SK-N-SH (cell line): ENCODE measurements at regions not wholly inside any gene's neighbourhood (a gene's known extent, or its start where the extent isn't known, plus 50 kb on each side); places are given as distances from the start of the nearest gene placed in this dataset.

Experiments
- CTCF ChIA-PET: fragments of 300-600, 350-600 bp; formaldehyde crosslinking; extraction: SDS; loops from one replicate; lab custom pipeline; 2021; lab: Yijun Ruan, JAX
- POLR2A ChIA-PET: fragments of 350-600 bp; sonication (Branson Sonifier 250); formaldehyde crosslinking; extraction: SDS; loops from one replicate; lab custom pipeline; 2020; ENCODE audit warnings: antibody characterized with exemption, inconsistent platforms; lab: Yijun Ruan, JAX
- DNase-seq: peaks from one replicate; pipeline ENCODE4 v3.0.0; 2012
- H2AFZ ChIP-seq: fragments of 200-600 bp; sonication (generic); 2 replicates; pipeline ENCODE4 v1.8.1; 2016; ENCODE audit warnings: antibody characterized with exemption, mild to moderate bottlenecking, low read depth
- H3F3A ChIP-seq: fragments of 200-600 bp; sonication (generic); replicated peaks from 2 replicates; pipeline ENCODE3; 2016; ENCODE audit warnings: antibody characterized with exemption, mild to moderate bottlenecking; ENCODE audit not compliant: insufficient read depth
- H3K27ac ChIP-seq, 2 experiments: fragments of 200-500 bp in 1 of 2; fragments of 200-600 bp in 1 of 2; sonication (Bioruptor generic) in 1 of 2; sonication (generic), shearing (Covaris generic) in 1 of 2; 2 replicates each; pipeline versions ENCODE4 v1.5.1 to v1.6.1; 2014 to 2016; ENCODE audit warnings: low read depth in 2 of 2, inconsistent platforms in 1 of 2, low read length in 1 of 2, mild to moderate bottlenecking in 1 of 2, mixed read lengths in 1 of 2
- H3K27me3 ChIP-seq: fragments of 200-600 bp; sonication (generic), shearing (Covaris generic); 2 replicates; pipeline ENCODE4 v1.6.1; 2016; ENCODE audit warnings: mixed run types; ENCODE audit not compliant: insufficient read depth
- H3K36me3 ChIP-seq, 2 experiments: fragments of 200-500 bp in 1 of 2; fragments of 200-600 bp in 1 of 2; sonication (Bioruptor generic) in 1 of 2; sonication (generic) in 1 of 2; replicated peaks in 1 of 2; 2 replicates each; pipeline versions ENCODE3 to v1.5.1; 2014 to 2016; ENCODE audit warnings: low read length in 1 of 2, mild to moderate bottlenecking in 1 of 2; ENCODE audit not compliant: insufficient read depth in 2 of 2, control insufficient read depth in 1 of 2
- H3K4me1 ChIP-seq, 2 experiments: fragments of 200-500 bp in 1 of 2; fragments of 200-600 bp in 1 of 2; sonication (Bioruptor generic) in 1 of 2; sonication (generic), shearing (Covaris generic) in 1 of 2; 2 replicates each; pipeline versions ENCODE4 v1.5.1 to v1.6.1; 2014 to 2016; ENCODE audit warnings: low read depth in 1 of 2, low read length in 1 of 2, mixed run types in 1 of 2; ENCODE audit not compliant: insufficient read depth in 2 of 2, control insufficient read depth in 1 of 2
- H3K4me2 ChIP-seq: fragments of 200-600 bp; sonication (generic), shearing (Covaris generic); 2 replicates; pipeline ENCODE4 v1.6.1; 2017; ENCODE audit warnings: mixed run types
- H3K4me3 ChIP-seq, 2 experiments: fragments of 200-500 bp in 1 of 2; fragments of 200-600 bp in 1 of 2; sonication (Bioruptor generic) in 1 of 2; sonication (generic), shearing (Covaris generic) in 1 of 2; 2 replicates each; pipeline versions ENCODE4 v1.5.1 to v1.8.1; 2014 to 2016; ENCODE audit warnings: low read depth in 2 of 2, inconsistent platforms in 1 of 2, low read length in 1 of 2, mild to moderate bottlenecking in 1 of 2, mixed read lengths in 1 of 2, moderate library complexity in 1 of 2
- H3K79me2 ChIP-seq: fragments of 200-600 bp; sonication (generic); 2 replicates; pipeline ENCODE4 v1.8.1; 2017; ENCODE audit warnings: mild to moderate bottlenecking; ENCODE audit not compliant: insufficient read depth
- H3K9ac ChIP-seq: fragments of 200-600 bp; sonication (generic); 2 replicates; pipeline ENCODE4 v1.6.1; 2017; ENCODE audit warnings: mixed run types
- H3K9me2 ChIP-seq: fragments of 200-600 bp; sonication (generic); 2 replicates; pipeline ENCODE4 v1.6.1; 2017; ENCODE audit warnings: mixed run types
- H3K9me3 ChIP-seq: fragments of 200-600 bp; sonication (generic); 2 replicates; pipeline ENCODE4 v1.6.1; 2017; ENCODE audit warnings: mixed run types, mild to moderate bottlenecking, moderate library complexity
- H4K20me1 ChIP-seq: fragments of 200-600 bp; sonication (generic); 2 replicates; pipeline ENCODE4 v1.6.1; 2017; ENCODE audit warnings: mild to moderate bottlenecking, mixed run types; ENCODE audit not compliant: insufficient read depth
- EP300 ChIP-seq, 2 experiments: IDR thresholded peaks; 2 replicates each; pipeline versions ENCODE4 v1.4.0 to v1.6.1; 2012; ENCODE audit warnings: borderline replicate concordance in 1 of 2, low read depth in 1 of 2, low read length in 1 of 2
- FOSL2 ChIP-seq: IDR thresholded peaks from 2 replicates; pipeline ENCODE4 v1.4.0; 2012; ENCODE audit warnings: low read depth, mild to moderate bottlenecking, moderate library complexity, borderline replicate concordance
- FOXJ3 ChIP-seq: sonication (generic); formaldehyde crosslinking; IDR thresholded peaks from 2 replicates; pipeline ENCODE4 v1.5.1; 2020; ENCODE audit warnings: mild to moderate bottlenecking, missing genetic modification reagents
- FOXM1 ChIP-seq: IDR thresholded peaks from 2 replicates; pipeline ENCODE4 v1.4.0; 2012; ENCODE audit warnings: low read depth, mild to moderate bottlenecking
- GATA2 ChIP-seq: sonication (generic); formaldehyde crosslinking; IDR thresholded peaks from 2 replicates; pipeline ENCODE4 v1.5.0; 2020; ENCODE audit warnings: mild to moderate bottlenecking, missing genetic modification reagents
- IRF3 ChIP-seq: fragments of 150-350 bp; IDR thresholded peaks from 2 replicates; pipeline ENCODE4 v1.6.1; 2016; ENCODE audit warnings: mild to moderate bottlenecking, low read depth, low read length
- JUND ChIP-seq: IDR thresholded peaks from 2 replicates; pipeline ENCODE4 v1.4.0; 2012
- MAX ChIP-seq: IDR thresholded peaks from 2 replicates; pipeline ENCODE4 v1.4.0; 2012; ENCODE audit warnings: low read depth
- MEF2A ChIP-seq: IDR thresholded peaks from 2 replicates; pipeline ENCODE4 v1.4.0; 2012; ENCODE audit warnings: low read depth, borderline replicate concordance
- NRF1 ChIP-seq: IDR thresholded peaks from 2 replicates; pipeline ENCODE4 v1.6.1; 2012; ENCODE audit warnings: low read depth, mild to moderate bottlenecking, low read length
- RAD21 ChIP-seq: IDR thresholded peaks from 2 replicates; pipeline ENCODE4 v1.6.1; 2012; ENCODE audit warnings: mild to moderate bottlenecking, low read length
- RCOR1 ChIP-seq: fragments of 150-350 bp; IDR thresholded peaks from 2 replicates; pipeline ENCODE4 v1.6.1; 2017; ENCODE audit warnings: antibody characterized with exemption, low read length
- REST ChIP-seq: IDR thresholded peaks from 2 replicates; pipeline ENCODE4 v1.6.1; 2012; ENCODE audit warnings: mild to moderate bottlenecking, low read depth, low read length, moderate library complexity
- SMC3 ChIP-seq: IDR thresholded peaks from 2 replicates; pipeline ENCODE4 v1.6.1; 2012; ENCODE audit warnings: low read depth, low read length, improper control_type of control experiment
- TEAD4 ChIP-seq: IDR thresholded peaks from 2 replicates; pipeline ENCODE4 v1.4.0; 2012; ENCODE audit warnings: mild to moderate bottlenecking, borderline replicate concordance; ENCODE audit not compliant: insufficient read depth
- USF1 ChIP-seq: IDR thresholded peaks from 2 replicates; pipeline ENCODE4 v1.4.0; 2012; ENCODE audit warnings: low read depth, borderline replicate concordance
- USF2 ChIP-seq: fragments of 150-350 bp; IDR thresholded peaks from 2 replicates; pipeline ENCODE4 v1.6.1; 2017; ENCODE audit warnings: antibody characterized with exemption, low read length, low read depth, borderline replicate concordance
- YY1 ChIP-seq: IDR thresholded peaks from 2 replicates; pipeline ENCODE4 v1.4.0; 2012; ENCODE audit warnings: low read depth, mild to moderate bottlenecking
- WGBS: methylation state at CpG from one replicate; pipeline ENCODE4 v1.1.6; 2017; ENCODE audit warnings: low lambda C conversion rate; 5-methylcytosine and 5-hydroxymethylcytosine counted together

DNA sequence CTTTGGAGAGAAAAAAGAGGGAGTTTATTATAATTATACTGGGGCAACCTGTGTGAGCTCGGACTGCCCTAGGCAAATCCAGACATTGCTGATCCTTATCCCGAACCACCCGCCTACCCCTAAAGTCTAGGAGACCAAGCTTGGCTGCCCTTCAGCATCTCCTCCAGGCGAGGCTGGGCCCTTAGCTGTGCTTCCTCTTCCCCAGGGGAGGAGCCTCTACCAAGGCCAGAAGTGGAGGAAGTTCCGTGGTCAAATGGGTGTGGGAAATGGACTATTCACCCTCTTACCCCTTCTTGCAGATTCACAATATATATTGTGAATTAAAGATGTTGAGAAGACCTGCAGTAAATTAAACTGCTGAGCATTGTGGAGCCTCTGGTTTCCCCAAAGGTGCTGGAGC, 158.3 kb upstream of the HES1 start:
- H2AFZ ChIP-seq = no peak overlapping the region
- no peak overlapping the region for H3K27ac ChIP-seq
- H3F3A ChIP-seq = no peaks in the 10 kb centered on the region
- TF ChIP-seq IRF3 = no peak
- no peak for TF ChIP-seq USF1
- no peak for TF ChIP-seq SMC3
- no peak for TF ChIP-seq TEAD4
- no peak for TF ChIP-seq REST
- TF ChIP-seq RCOR1 = no peak
- TF ChIP-seq NRF1 = no peak
- TF ChIP-seq EP300 (IDR thresholded peaks at IDR 0.05; ENCODE audit: borderline replicate concordance in 1 of 2, low read depth in 1 of 2, low read length in 1 of 2) = no peak
- no peak for TF ChIP-seq FOXM1
- no peak for TF ChIP-seq GATA2
- no peak for TF ChIP-seq USF2
- no peak for TF ChIP-seq MEF2A
- TF ChIP-seq RAD21 = no peak
- TF ChIP-seq MAX = no peak
- TF ChIP-seq FOXJ3 = no peak
- TF ChIP-seq YY1 = no peak
- TF ChIP-seq FOSL2 = no peak
- no peak for TF ChIP-seq JUND
- ChIA-PET CTCF (interaction anchor here (1.0 kb wide), 1 partner anchor 197 kb away, joined by 3 read pairs; no protein-coding TSS in a partner anchor), POLR2A (no interaction called here)
- DNase-seq = no peak
- H3K36me3 ChIP-seq = no peaks in the 10 kb centered on the region
- H3K9me3 ChIP-seq = no peaks in the 10 kb centered on the region
- no peaks in the 10 kb centered on the region for H4K20me1 ChIP-seq
- H3K9me2 ChIP-seq = no peaks in the 10 kb centered on the region
- no peaks in the 10 kb centered on the region; the same call in 1 of the 2 replicates for H3K27me3 ChIP-seq
- H3K79me2 ChIP-seq = no peaks in the 10 kb centered on the region
- no peaks in the 10 kb centered on the region for H3K4me1 ChIP-seq
- no peak overlapping the region for H3K4me2 ChIP-seq
- no peak overlapping the region for H3K4me3 ChIP-seq
- H3K9ac ChIP-seq = no peak overlapping the region
- WGBS = 61% methylated on average over 5 of the region's 5 CpGs
